Brain microvascular endothelial cell (primary cell): ENCODE measurements at regions not wholly inside any gene's neighbourhood (a gene's known extent, or its start where the extent isn't known, plus 50 kb on each side); places are given as distances from the start of the nearest gene placed in this dataset.
A peak's percentile ranks its signal among the peaks of the same experiment; 100 is the strongest.

ENCODE experiments used
- DNase-seq: peaks from one replicate; pipeline ENCODE4 v3.0.0-alpha.2; 2020
- H3K27ac ChIP-seq: fragments of 250-450 bp; sonication (Bioruptor Pico); 2 replicates; pipeline ENCODE4 v1.5.1; 2020; ENCODE audit warnings: mild to moderate bottlenecking, moderate library complexity
- H3K27me3 ChIP-seq: fragments of 250-450 bp; sonication (Bioruptor Pico); replicated peaks from 2 replicates; pipeline ENCODE4 v1.5.1; 2020; ENCODE audit warnings: mild to moderate bottlenecking
- H3K36me3 ChIP-seq: fragments of 250-450 bp; sonication (Bioruptor Pico); replicated peaks from 2 replicates; pipeline ENCODE4 v1.5.1; 2020; ENCODE audit warnings: mild to moderate bottlenecking
- H3K4me3 ChIP-seq: 2 replicates; pipeline ENCODE4 v1.5.1; 2011; ENCODE audit warnings: low read depth, mild to moderate bottlenecking, control low read depth, low read length, moderate library complexity
- in situ Hi-C: cut with HindIII; loops from 2 replicates; pipeline ENCODE4 v1.10.0; 2017; ENCODE audit warnings: low sequenced_read_pairs, low pct_ligation_motif_present
- TF ChIP-seq, protein P1 (sequence below): IDR thresholded peaks from 2 replicates; pipeline ENCODE4 v1.5.1; 2011; ENCODE audit warnings: low read depth, mild to moderate bottlenecking, moderate library complexity, low read length, control low read depth, inconsistent platforms; ENCODE audit errors: missing control alignments

DNA sequence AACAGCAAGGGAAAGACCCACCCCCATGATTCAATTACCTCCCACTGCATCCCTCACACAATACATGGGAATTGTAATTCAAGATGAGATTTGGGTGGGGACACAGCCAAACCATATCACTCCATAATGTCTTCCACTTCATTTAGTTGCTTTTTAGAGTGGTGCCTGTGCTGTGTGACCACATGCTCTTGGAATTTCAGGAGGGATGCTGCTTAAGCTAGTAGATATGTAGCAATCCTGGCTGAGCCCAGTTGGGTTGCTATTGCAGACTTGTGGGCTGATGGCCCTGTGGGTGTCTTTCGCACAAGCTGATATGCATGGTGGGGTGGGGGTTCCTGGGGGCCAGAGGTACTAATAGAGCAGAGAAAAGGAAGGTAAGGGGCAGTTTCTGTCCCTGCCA lies 160.4 kb upstream of the SYT6 start:
- Histone ChIP-seq H3K4me3 (no peak overlapping the region), H3K27me3 (no peaks in the 10 kb centered on the region), H3K36me3 (no peaks in the 10 kb centered on the region), H3K27ac (no peak overlapping the region)
- TF ChIP-seq, protein P1, sequence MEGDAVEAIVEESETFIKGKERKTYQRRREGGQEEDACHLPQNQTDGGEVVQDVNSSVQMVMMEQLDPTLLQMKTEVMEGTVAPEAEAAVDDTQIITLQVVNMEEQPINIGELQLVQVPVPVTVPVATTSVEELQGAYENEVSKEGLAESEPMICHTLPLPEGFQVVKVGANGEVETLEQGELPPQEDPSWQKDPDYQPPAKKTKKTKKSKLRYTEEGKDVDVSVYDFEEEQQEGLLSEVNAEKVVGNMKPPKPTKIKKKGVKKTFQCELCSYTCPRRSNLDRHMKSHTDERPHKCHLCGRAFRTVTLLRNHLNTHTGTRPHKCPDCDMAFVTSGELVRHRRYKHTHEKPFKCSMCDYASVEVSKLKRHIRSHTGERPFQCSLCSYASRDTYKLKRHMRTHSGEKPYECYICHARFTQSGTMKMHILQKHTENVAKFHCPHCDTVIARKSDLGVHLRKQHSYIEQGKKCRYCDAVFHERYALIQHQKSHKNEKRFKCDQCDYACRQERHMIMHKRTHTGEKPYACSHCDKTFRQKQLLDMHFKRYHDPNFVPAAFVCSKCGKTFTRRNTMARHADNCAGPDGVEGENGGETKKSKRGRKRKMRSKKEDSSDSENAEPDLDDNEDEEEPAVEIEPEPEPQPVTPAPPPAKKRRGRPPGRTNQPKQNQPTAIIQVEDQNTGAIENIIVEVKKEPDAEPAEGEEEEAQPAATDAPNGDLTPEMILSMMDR, result no peak
- in situ Hi-C loops, result no loop called here
- no peak for DNase-seq

DNA sequence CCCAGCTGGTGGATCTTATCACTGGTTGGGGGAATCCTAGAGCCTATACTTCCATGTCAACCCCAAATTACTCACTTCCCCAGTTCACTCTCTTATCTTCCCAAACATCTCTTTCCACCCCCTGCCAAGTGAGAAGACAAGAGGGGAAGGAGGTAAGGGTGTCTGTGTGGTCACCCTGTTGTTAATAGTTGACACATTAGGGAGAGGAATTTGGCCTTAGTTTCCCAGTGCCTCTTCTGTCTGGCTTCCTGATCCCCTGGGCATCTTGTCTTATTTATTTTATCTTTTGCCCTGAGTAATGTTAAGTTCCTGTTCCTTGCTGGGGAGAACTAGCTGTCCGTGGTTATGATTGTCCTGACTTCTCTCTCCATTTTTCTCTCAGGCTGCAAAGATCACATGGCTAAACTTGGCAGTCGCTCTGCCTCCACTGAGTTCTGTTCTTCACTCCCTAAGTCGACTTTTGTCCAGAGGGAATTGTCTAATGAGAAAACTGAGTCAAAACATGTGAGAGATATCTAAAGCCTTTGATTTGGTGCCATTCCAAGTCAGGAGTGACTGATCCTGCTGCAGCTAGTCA lies 157.1 kb upstream of the SYT6 start:
- in situ Hi-C loops, result no loop called here
- peak; percentile 63 for DNase-seq
- no peak overlapping the region for H3K4me3 ChIP-seq
- H3K36me3 ChIP-seq, result no peaks in the 10 kb centered on the region
- TF ChIP-seq, protein P1, result no peak
- H3K27me3 ChIP-seq, result no peaks in the 10 kb centered on the region
- peak overlapping the region; percentile 42 for H3K27ac ChIP-seq

DNA sequence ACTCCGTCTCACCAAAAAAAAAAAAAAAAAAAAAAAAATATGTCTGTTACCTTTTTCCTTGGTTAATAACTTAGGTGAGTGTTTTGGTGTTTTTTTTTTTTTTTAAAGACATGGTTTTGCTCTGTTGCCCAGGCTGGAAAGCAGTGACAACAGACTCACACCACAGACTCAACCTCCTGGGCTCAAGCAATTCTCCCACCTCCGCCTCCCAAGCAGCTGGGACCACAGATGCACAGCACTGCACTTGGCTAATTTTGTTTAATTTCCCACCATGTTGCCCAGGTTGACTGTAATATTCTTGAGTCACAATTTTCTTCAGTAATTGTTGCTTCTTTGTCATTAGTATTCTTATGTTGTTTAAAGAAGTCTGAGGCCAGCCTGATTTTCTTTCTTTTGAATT lies 149.2 kb upstream of the SYT6 start:
- no peaks in the 10 kb centered on the region for H3K36me3 ChIP-seq
- H3K27me3 ChIP-seq, result peaks cover 3% of the 10 kb centered on the region
- H3K27ac ChIP-seq, result no peak overlapping the region
- H3K4me3 ChIP-seq, result no peak overlapping the region
- TF ChIP-seq, protein P1, result no peak
- in situ Hi-C loops, result no loop called here
- DNase-seq, result no peak

DNA sequence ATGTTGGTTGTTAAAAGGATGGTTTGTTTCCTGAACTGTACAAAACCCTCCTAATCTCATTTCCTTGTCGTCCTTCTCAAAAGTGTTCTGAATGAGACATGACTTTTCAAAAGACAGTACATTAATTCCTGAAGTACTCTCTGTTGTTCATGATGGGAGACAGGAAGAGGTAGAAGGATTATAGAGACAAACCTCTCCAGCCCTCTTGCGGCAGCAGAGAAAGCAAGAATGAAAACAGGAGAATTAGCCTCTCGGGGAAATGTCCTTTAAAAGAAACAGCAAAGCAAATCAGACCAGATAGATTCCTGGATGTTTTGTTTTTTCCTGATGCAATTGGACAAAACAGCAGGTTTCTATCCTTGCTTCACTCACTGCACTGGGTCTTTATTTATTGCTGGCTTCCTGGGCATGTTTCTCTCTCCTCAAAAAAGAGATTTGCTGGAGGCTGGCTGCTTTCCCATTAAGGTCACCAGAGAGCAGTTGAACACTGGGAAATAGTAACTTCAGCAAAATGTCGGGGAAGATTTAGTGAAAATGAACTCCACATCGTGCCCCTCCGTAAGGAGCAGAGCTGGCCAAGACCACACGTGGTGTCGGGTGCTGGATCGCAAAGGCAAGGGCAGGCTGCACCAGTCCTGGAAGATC lies 145.8 kb upstream of the SYT6 start:
- no peak overlapping the region for H3K27ac ChIP-seq
- TF ChIP-seq, protein P1, result peak; percentile 14
- in situ Hi-C loops, result no loop called here
- H3K4me3 ChIP-seq, result no peak overlapping the region
- H3K27me3 ChIP-seq, result peaks cover 3% of the 10 kb centered on the region
- no peak for DNase-seq
- H3K36me3 ChIP-seq, result no peaks in the 10 kb centered on the region

DNA sequence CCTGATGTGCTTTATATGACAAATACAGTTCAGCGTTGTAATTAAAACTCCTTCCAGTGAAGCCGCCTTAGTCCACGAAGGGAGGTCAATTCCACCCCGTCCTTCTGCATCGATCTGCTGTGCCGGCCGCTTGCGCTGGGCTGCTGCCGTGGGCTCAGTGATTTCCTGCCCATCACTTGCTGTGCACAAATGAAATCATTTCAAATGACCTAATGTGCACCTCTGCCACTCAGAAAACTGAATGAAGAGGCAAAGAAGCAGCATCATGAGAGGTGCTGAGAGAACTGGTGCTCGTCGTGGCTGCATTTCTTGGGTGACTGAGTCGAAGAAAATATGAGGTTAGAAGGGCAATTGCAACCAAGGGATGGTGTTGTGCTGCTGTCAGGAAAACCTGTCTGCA lies 144.3 kb upstream of the SYT6 start:
- TF ChIP-seq, protein P1, result no peak
- in situ Hi-C loops, result no loop called here
- H3K27ac ChIP-seq, result no peak overlapping the region
- DNase-seq, result no peak
- no peaks in the 10 kb centered on the region for H3K36me3 ChIP-seq
- H3K27me3 ChIP-seq, result peaks cover 3% of the 10 kb centered on the region
- no peak overlapping the region for H3K4me3 ChIP-seq

DNA sequence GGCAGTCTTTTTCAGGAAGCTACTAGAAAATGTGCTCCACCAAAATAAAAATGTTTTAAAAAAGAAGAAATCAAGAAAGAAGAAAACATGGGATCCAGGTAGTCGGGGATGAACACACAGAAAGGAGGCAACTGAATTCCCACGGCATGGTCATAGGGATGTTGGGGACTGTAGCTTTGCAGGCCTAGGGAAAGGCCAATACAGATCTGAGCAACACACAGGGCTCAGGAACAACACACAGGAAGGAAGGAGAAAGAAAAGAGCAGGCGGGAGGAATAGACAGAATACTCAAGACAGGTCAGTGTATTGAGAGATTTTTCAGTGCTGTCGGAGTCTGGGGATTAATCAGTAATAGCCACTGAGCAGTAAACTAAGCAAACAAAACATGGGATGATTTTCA lies 142.7 kb upstream of the SYT6 start:
- Histone ChIP-seq H3K36me3 (no peaks in the 10 kb centered on the region), H3K27me3 (peaks cover 3% of the 10 kb centered on the region), H3K4me3 (no peak overlapping the region), H3K27ac (no peak overlapping the region)
- in situ Hi-C loops, result no loop called here
- no peak for DNase-seq
- TF ChIP-seq, protein P1, result no peak
